SK-N-DZ (cell line): ENCODE measurements at regions not wholly inside any gene's neighbourhood (a gene's known extent, or its start where the extent isn't known, plus 50 kb on each side); places are given as distances from the start of the nearest gene placed in this dataset.
"Not testable (repeated sequence)": the region's sequence is repeated elsewhere in the genome, so short reads cannot be mapped to it uniquely, and the experiment has no call there.

Experiments used
- DNase-seq: peaks from one replicate; pipeline ENCODE4 v3.0.0-alpha.2; 2015; ENCODE audit warnings: low spot score

DNA sequence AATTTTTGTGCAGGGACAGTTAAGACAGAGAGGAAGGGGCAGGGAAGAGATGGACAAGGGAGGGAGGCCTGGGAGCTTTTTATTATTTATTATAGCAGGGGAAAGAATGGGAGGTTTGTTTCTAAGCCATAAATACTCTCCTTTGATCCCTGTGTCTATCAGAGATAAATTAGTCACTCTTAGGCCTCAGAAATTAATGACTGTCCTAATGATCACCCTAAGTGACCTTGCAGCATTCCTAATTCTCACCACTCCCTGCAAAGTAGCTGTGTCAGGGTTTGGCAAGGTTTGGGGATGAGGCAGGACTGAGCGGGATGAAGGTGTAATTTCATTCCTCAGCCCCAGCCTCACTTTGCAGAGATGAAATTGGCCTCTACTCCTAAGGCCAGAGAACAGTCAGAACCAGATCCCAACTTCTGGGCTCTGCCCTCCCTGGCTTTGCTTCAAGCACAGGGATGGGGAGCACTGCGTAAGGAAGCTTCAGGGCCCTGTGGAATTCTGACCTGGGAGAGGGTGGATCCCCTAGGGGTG lies 95.0 kb downstream of the TMEM17 start:
- no peak for DNase-seq

GRCh38 chr2:62410015-62410453 lies 96.0 kb downstream of the TMEM17 start:
- no peak for DNase-seq

DNA sequence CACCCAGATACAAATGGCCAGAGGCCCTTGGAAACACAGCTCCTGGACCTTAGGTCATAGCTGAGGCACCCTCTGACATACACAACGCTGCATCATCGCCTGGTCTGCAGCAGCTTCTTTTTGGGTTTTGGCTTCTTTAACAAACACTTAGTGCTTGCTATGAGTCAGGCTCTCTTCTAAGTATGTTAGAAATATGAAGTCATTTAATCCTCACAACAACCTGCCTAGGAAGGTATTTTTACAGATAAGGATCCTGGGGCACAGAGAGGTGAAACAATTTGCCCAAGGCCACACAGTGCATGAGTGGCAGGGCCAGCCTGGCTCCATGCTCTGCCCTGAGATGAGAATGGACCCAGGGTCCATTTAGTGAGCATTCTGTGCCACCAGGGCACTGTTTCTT lies 96.6 kb downstream of the TMEM17 start:
- no peak for DNase-seq

- DNase-seq = no peak
Observed at GRCh38 chr2:62408241-62408677, 97.7 kb downstream of the TMEM17 start.

DNA sequence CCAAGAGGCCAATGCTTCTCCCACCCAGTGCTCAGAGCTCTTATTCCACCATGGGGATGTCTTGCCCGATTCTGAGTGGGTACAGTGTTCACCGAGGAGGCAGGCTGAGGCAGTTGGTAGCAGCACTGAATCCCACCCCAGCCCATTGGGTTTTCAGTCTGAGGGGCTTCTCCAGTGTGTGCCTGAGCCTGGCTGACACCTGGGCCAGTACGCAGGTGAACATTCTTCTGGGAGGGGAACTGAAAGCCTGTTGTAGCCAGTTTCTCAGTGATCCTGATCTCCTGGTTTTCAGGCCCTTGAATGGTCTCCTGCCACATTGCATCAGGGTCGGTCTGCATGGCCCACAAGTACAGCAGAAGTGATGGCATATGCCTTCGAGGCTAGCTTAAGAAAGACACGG lies 98.2 kb downstream of the TMEM17 start:
- DNase-seq = no peak

- DNase-seq = no peak
Observed at GRCh38 chr2:62407401-62407800, 98.6 kb downstream of the TMEM17 start.

DNA sequence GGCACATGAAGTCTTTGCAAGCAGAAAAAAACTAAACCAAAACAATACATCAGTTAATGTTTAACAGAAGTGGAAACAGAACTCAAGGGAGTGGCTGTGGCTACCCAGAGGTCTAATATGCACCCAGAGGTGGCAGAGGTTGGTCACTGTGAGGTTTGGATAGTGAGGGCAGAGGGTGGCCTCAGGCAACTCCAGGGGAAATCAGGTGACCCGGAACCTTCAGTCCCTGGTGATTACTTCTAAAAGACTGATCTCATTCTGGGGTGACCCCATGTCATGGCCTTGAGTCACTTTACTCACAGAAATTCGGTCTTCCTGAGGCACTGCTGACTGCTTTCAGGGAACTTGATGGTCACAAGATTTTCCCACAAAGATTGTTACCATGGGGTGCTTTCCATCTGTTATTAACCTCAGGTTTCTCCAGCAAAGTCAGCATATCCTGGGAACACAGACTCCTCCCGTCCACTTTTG lies 99.4 kb downstream of the TMEM17 start:
- no peak for DNase-seq

GRCh38 chr2:62404913-62405312 lies 101.1 kb downstream of the TMEM17 start:
- no peak for DNase-seq

DNA sequence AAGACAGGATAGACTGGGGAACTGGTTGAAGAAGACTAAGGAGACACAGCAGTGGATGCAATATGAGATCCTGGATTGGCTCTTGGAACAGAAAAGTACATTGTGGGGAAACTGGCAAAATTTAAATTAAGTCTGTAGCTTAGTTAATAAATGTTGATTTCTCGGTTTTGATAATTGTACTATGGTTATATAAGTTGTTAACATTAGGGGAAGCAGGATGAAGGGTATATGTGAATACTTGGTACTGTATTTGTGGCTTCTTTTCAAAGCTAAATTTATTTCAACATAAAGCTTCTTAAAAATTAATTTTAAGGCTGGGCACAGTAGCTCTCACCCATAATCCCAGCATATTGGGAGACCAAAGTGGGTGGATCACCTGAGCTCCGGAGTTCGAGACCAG lies 103.8 kb downstream of the TMEM17 start:
- no peak for DNase-seq

- DNase-seq = no peak
Observed at GRCh38 chr2:62398356-62398755, 107.6 kb downstream of the TMEM17 start.

DNA sequence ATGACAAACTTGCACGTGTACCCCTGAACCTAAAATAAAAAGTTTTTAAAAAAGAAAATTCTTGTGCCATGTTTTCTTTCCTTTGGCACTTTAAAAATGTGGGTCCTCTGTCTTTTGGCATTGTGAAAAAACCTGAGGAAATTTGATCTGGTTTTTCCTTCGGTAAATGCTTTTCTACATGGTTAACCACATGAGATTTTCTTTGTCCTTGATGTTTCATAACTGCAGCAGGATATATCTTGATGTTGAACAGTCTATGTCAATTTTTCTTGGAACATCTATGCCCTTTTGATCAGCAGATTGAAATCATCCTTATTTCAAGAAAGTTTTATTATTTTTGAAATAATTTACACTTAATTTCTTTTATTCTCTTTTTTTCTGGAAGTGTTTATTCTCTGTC lies 109.1 kb downstream of the TMEM17 start:
- DNase-seq = no peak

GRCh38 chr2:62393293-62393692 lies 112.7 kb downstream of the TMEM17 start:
- no peak for DNase-seq

DNA sequence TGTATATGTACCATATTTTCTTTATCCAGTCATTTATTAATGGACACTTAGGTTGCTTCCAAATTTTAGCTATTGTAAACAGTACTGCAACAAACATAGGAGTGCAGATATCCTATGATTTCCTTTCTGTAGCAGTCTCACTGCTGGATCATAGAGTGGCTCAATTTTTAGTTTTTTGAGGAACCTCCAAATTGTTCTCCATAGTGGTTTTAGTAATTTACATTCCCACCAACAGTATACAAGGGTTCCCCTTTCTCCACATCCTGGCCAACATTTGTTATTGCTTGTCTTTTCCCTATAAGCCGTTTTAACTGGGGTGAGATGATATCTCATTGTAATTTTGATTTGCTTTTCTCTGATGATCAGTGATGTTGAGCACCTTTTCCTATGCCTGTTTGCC lies 114.3 kb downstream of the TMEM17 start:
- no peak for DNase-seq

DNA sequence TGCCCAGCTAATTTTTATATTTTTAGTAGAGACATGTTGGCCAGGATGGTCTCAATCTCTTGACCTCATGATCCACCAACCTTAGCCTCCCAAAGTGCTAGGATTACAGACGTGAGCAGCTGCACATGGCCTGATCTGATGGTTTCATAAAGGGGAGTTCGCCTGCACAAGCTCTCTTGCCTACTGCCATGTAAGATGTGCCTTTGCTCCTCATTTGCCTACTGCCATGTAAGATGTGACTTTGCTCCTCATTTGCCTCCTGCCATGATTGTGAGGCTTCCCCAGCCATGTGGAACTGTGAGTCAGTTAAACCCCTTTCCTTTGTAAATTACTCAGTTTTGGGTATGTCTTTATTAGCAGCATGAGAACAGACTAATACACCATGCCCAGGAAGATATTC lies 119.6 kb downstream of the TMEM17 start:
- not testable (repeated sequence) for DNase-seq

DNA sequence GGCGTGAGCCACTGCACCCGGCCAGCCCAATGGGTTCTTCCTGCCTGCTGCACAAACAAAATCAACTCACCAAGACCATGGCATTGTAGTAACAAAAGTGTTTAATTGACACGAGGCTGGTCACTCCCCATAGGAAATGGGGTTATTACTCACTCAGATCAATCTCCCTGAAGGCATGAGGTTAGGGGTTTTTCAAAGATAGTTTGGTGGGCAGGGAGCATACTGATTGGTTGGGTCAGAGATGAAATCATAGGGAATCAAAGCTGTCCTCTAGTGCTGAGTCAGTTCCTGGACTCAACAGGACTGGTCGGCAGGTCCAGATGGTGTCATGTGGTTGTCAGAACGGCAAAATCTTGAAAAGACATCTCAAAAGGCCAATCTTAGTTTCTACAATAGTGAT lies 122.1 kb downstream of the TMEM17 start:
- DNase-seq = no peak

GRCh38 chr2:62382757-62383156 lies 123.2 kb downstream of the TMEM17 start:
- no peak for DNase-seq

DNA sequence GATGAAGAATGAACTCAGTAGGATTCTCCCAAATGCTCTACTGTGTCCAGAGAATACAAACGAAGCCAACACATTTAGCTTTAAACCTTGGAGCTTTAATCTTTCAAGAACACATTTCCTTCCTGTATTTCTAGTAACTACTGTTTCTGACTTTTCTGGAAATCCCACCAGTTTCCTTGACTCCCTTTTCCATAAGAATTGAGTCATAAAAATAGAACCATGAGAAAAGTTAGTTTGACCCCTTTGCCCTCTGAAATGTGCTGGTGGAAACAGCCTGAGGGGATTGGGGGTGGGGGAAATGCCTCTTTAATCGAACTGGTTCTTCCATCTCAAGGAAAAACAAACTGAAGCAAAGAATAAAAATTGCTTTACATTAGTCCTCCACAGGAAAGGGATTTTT lies 123.9 kb downstream of the TMEM17 start:
- DNase-seq = no peak

GRCh38 chr2:62381656-62382055 lies 124.3 kb downstream of the TMEM17 start:
- no peak for DNase-seq

DNA sequence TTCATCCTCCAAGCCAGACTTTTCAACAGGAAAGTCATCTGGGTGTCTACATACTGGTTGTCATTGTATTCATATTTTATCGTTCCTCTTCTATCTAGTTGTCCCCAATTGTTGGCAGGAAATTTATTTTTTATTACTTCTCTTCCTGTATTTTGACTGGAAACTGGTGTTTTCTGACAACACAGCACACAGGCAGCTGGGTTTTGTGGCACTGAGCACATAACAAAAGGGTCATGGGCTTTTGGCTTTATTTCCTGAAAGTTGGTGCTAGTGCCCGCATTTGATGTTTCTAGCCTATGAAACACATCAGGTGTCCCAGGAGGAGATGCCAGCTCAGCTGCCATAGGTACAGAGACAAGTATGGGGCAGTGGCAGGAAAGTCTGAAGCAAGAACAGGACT lies 126.4 kb downstream of the TMEM17 start:
- no peak for DNase-seq

DNA sequence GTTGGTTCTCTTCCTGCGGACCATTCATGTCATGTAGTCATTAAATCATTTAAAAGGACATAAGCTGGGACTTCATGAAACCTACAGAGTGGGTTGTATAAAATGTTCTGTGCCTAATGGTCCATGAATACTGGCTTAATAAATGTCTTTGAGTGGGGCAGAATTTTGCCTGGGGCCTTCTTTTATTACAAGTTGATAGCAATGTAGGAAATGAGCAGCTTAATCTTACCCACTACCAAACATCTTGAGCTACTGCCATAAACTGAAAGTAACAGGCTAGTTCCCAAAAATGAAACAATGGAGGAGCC lies 130.9 kb downstream of the TMEM17 start:
- DNase-seq = no peak

DNA sequence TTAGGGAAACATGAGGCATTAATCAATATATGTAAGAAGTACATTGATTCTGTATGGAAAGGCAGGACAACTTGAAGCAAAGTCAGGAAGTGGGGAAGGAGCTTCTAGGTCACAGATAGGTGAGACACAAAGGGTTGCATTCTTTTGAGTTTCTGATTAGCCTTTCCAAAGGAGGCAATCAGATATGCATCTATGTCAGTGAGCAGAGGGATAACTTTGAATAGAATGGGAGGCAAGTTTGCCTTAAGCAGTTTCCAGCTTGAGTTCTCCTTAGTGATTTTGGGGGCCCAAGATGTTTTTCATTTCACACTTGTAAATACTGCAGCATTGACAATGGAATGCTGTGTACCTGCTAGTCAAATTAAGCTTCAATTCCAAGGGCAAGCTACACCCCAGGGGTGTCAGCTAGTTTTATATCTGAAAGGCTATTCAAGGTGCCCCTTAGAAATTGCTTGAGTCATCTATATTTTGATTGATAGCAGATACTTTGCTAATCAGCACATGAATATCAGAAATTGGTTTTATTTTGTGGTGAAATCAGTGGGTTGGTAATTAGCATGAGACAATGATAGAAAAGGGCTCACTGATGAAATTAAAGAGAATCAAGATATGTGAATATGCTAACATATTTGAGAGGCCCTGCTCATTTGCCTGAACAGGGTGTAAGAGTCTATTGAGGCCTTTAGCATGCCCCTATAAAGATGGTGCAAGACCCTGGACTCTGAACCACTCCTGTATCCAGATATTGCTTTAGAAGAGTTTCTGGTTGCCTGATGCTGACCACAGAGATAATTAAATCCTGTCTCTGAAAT lies 131.5 kb downstream of the TMEM17 start:
- DNase-seq = no peak

DNA sequence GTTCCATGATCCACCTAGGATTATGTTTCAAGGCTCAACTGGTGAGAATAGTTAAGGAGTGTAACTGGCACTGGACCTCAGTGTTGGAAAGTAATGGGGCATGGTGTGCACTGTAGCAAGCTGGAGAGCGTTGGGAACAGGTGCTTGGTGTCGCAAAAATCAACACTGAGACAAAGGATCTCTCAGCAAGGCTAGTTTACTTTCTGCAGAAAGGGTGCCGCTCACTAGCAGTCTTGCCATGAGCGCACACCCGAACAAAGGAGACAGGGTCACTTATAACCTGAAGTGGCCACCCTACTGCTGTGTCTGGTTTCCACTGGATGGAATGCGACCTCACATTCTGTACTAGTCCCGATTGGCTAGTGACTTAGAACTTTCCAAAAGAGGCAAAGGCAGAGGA lies 133.2 kb downstream of the TMEM17 start:
- no peak for DNase-seq
